ENCODE measurements at regions not wholly inside any gene's neighbourhood (a gene's known extent, or its start where the extent isn't known, plus 50 kb on each side); places are given as distances from the start of the nearest gene placed in this dataset.

DNA sequence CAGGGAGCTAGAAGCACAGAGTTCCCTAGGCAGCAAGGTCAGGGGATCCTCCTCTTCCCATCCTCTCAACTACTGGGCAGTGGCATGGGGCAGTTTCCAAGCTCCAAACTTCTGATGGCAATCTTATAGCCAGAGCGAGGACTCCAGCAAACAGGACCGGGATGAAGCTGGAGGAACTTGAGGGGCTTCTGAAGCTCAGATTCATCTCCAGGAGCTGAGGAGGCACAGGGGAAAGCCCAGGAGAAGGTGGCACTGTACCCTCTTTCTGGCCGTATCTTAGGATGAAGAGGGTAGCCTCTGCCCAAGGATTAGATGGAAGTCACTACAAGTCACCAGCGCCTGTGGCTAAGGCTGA, 50.0 kb upstream of the RPL38 start:
- no peak for TF ChIP-seq EZH2phosphoT487 (IDR thresholded peaks at IDR 0.05; ENCODE audit: borderline replicate concordance, low read length)
- TF ChIP-seq, protein P1, sequence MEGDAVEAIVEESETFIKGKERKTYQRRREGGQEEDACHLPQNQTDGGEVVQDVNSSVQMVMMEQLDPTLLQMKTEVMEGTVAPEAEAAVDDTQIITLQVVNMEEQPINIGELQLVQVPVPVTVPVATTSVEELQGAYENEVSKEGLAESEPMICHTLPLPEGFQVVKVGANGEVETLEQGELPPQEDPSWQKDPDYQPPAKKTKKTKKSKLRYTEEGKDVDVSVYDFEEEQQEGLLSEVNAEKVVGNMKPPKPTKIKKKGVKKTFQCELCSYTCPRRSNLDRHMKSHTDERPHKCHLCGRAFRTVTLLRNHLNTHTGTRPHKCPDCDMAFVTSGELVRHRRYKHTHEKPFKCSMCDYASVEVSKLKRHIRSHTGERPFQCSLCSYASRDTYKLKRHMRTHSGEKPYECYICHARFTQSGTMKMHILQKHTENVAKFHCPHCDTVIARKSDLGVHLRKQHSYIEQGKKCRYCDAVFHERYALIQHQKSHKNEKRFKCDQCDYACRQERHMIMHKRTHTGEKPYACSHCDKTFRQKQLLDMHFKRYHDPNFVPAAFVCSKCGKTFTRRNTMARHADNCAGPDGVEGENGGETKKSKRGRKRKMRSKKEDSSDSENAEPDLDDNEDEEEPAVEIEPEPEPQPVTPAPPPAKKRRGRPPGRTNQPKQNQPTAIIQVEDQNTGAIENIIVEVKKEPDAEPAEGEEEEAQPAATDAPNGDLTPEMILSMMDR (conservative IDR thresholded peaks at IDR 0.05; ENCODE audit: low read depth, low read length): no peak
- no peak for TF ChIP-seq EZH2 (IDR thresholded peaks at IDR 0.05; ENCODE audit: low read length, unreplicated experiment)

Measured in PC-3 (cell line).